Caco-2 (cell line): ENCODE measurements at regions not wholly inside any gene's neighbourhood (a gene's known extent, or its start where the extent isn't known, plus 50 kb on each side); places are given as distances from the start of the nearest gene placed in this dataset.

Experiments
- BruUV-seq: library from RNA; stranded (reverse); fragments of 400-500 nt; replicated peaks from 2 replicates; lab custom pipeline; 2021; lab: Mats Ljungman, UMichigan
- CTCF ChIA-PET: fragments of 300-600 bp; sonication (Branson Sonifier 250); formaldehyde crosslinking; loops from one replicate; lab custom pipeline; 2022; ENCODE audit warnings: antibody characterized with exemption; lab: Charles Lee
- POLR2A ChIA-PET: fragments of 300-600 bp; sonication (Branson Sonifier 250); formaldehyde crosslinking; loops from one replicate; lab custom pipeline; 2022; ENCODE audit warnings: antibody characterized with exemption; lab: Charles Lee
- DNase-seq, 2 experiments: peaks; one replicate each; pipeline versions ENCODE4 v3.0.0 to v3.0.0-alpha.2; 2020 to 2022
- H3K27me3 ChIP-seq: replicated peaks from 2 replicates; pipeline ENCODE4 v1.6.0; 2011; ENCODE audit warnings: low read length; ENCODE audit not compliant: control insufficient read depth, insufficient read depth
- H3K36me3 ChIP-seq: 2 replicates; pipeline ENCODE4 v1.5.1; 2011; ENCODE audit warnings: low read length; ENCODE audit not compliant: control insufficient read depth, insufficient read depth
- H3K4me1 ChIP-seq: fragments of 250-450 bp; sonication (Bioruptor Pico); 2 replicates; pipeline ENCODE4 v1.5.1; 2020; ENCODE audit warnings: mild to moderate bottlenecking
- H3K4me3 ChIP-seq: 2 replicates; pipeline ENCODE4 v1.5.1; 2011; ENCODE audit warnings: low read depth, mild to moderate bottlenecking, control low read depth, low read length
- H3K9me3 ChIP-seq: fragments of 250-450 bp; sonication (Bioruptor Pico); 2 replicates; pipeline ENCODE4 v1.5.1; 2020; ENCODE audit warnings: mild to moderate bottlenecking, moderate library complexity
- H3K27ac Mint-ChIP-seq: one replicate; pipeline ENCODE4 v1.8.0; 2022; ENCODE audit warnings: mixed read lengths; ENCODE audit not compliant: unreplicated experiment
- H3K27me3 Mint-ChIP-seq: one replicate; pipeline ENCODE4 v1.8.0; 2022; ENCODE audit warnings: mixed read lengths; ENCODE audit not compliant: insufficient read depth, unreplicated experiment
- H3K36me3 Mint-ChIP-seq: one replicate; pipeline ENCODE4 v1.8.0; 2022; ENCODE audit warnings: mild to moderate bottlenecking, mixed read lengths; ENCODE audit not compliant: insufficient read depth, unreplicated experiment
- H3K4me1 Mint-ChIP-seq: one replicate; pipeline ENCODE4 v1.8.0; 2022; ENCODE audit warnings: low read depth, mixed read lengths; ENCODE audit not compliant: unreplicated experiment
- H3K4me3 Mint-ChIP-seq: one replicate; pipeline ENCODE4 v1.8.0; 2022; ENCODE audit warnings: mild to moderate bottlenecking, moderate library complexity, mixed read lengths; ENCODE audit not compliant: unreplicated experiment
- H3K9me3 Mint-ChIP-seq: one replicate; pipeline ENCODE4 v1.8.0; 2022; ENCODE audit warnings: mixed read lengths; ENCODE audit not compliant: unreplicated experiment
- CTCF ChIP-seq, 2 experiments: fragments of 200-600 bp in 1 of 2; IDR thresholded peaks; 1 replicate in 1 of 2; 2 replicates in 1 of 2; pipeline versions ENCODE4 v1.5.1 to v1.8.0; 2011 to 2022; ENCODE audit warnings: antibody characterized with exemption in 1 of 2, control low read depth in 1 of 2, inconsistent platforms in 1 of 2, low read depth in 1 of 2, low read length in 1 of 2, mild to moderate bottlenecking in 1 of 2, moderate library complexity in 1 of 2; ENCODE audit not compliant: insufficient read depth in 1 of 2, severe bottlenecking in 1 of 2, unreplicated experiment in 1 of 2
- intact Hi-C: fragments of 100-400 bp; cut with micrococcal nuclease; formaldehyde crosslinking; loops from one replicate; pipeline ENCODE4 v1.10.0; 2022; ENCODE audit not compliant: unreplicated experiment

DNA sequence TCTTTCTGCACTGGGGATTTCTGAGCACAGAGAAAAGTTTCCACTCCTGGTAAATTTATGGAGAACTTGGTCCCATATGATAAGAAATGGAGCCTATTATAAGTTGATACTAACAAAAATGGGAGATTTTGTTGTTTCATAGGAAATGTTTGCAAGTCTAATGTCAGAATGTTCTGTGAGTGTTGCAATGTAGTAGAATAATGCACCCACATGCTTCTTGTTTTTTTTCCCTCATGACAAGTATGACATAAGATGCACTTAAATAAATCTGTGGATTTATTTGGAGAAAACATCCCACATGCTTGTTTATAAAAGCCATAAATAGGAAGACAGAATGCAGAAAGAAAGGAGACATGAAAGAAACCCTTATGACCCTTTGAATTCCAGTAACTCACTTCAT lies 50.8 kb upstream of the KCNJ6 start:
- POLR2A ChIA-PET, result no interaction called here
- DNase-seq, result no peak
- intact Hi-C loops, result loop anchor here (5.0 kb wide), 1 partner anchor 255 kb away; no protein-coding TSS in a partner anchor

GRCh38 chr21:37968744-37969143 lies 52.5 kb upstream of the KCNJ6 start:
- POLR2A ChIA-PET, result no interaction called here
- no peak for DNase-seq
- Histone ChIP-seq H3K27me3 (no peaks in the 10 kb centered on the region), H3K36me3 (no peaks in the 10 kb centered on the region), H3K4me3 (no peak overlapping the region), H3K4me1 (no peaks in the 10 kb centered on the region), H3K9me3 (no peaks in the 10 kb centered on the region)
- Mint-ChIP-seq H3K27ac (no peak overlapping the region), H3K4me1 (no peaks in the 10 kb centered on the region), H3K4me3 (no peak overlapping the region), H3K27me3 (peaks cover 15% of the 10 kb centered on the region), H3K36me3 (no peaks in the 10 kb centered on the region), H3K9me3 (no peaks in the 10 kb centered on the region)
- BruUV-seq, result no TSS peak
- no peak for TF ChIP-seq CTCF (IDR thresholded peaks at IDR 0.05; ENCODE audit: insufficient read depth in 1 of 2, low read depth in 1 of 2, low read length in 1 of 2, severe bottlenecking in 1 of 2, unreplicated experiment in 1 of 2)
- CTCF ChIA-PET, result no interaction called here
- intact Hi-C loops, result loop anchor here (5.0 kb wide), 1 partner anchor 256 kb away; no protein-coding TSS in a partner anchor

More for the DNA sequence above, 50.8 kb upstream of the KCNJ6 start:
- H3K9me3 ChIP-seq, result no peaks in the 10 kb centered on the region
- no TSS peak for BruUV-seq
- no peaks in the 10 kb centered on the region for H3K4me1 ChIP-seq
- no peak for TF ChIP-seq CTCF (IDR thresholded peaks at IDR 0.05; ENCODE audit: insufficient read depth in 1 of 2, low read depth in 1 of 2, low read length in 1 of 2, severe bottlenecking in 1 of 2, unreplicated experiment in 1 of 2)
- no peak overlapping the region for H3K4me3 Mint-ChIP-seq
- H3K27me3 ChIP-seq, result no peaks in the 10 kb centered on the region
- no peaks in the 10 kb centered on the region for H3K9me3 Mint-ChIP-seq
- no peak overlapping the region for H3K4me3 ChIP-seq
- CTCF ChIA-PET, result no interaction called here
- H3K27ac Mint-ChIP-seq, result no peak overlapping the region
- H3K36me3 ChIP-seq, result no peaks in the 10 kb centered on the region
- H3K36me3 Mint-ChIP-seq, result no peaks in the 10 kb centered on the region
- peaks cover 20% of the 10 kb centered on the region for H3K27me3 Mint-ChIP-seq
- no peaks in the 10 kb centered on the region for H3K4me1 Mint-ChIP-seq

DNA sequence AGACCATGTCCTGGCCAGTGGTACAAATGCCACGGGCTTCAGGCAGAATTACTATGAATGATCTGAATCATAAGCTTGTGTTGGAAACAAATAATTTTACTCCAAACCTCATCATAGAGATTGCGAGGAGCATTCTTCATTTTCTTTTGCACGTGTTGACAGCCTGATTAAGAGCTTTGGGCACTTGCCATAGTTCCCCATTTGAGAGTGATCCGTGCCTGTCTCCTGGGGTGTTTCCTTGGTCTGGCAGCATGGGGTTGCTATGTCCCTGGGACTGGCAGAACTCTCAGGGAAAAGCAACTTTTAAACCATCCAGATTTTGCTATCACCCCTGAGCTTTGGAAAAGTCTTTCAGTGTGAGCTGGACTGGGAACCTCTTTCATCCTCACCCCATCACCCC lies 54.3 kb upstream of the KCNJ6 start:
- Mint-ChIP-seq H3K36me3 (no peaks in the 10 kb centered on the region), H3K27me3 (peaks cover 11% of the 10 kb centered on the region), H3K4me3 (no peak overlapping the region), H3K27ac (no peak overlapping the region), H3K4me1 (no peaks in the 10 kb centered on the region), H3K9me3 (no peaks in the 10 kb centered on the region)
- no peaks in the 10 kb centered on the region for H3K9me3 ChIP-seq
- intact Hi-C loops, result no loop called here
- no peaks in the 10 kb centered on the region for H3K36me3 ChIP-seq
- ChIA-PET CTCF (no interaction called here), POLR2A (no interaction called here)
- no TSS peak for BruUV-seq
- H3K27me3 ChIP-seq, result no peaks in the 10 kb centered on the region
- H3K4me3 ChIP-seq, result no peak overlapping the region
- no peaks in the 10 kb centered on the region for H3K4me1 ChIP-seq
- DNase-seq, result no peak
- no peak for TF ChIP-seq CTCF (IDR thresholded peaks at IDR 0.05; ENCODE audit: insufficient read depth in 1 of 2, low read depth in 1 of 2, low read length in 1 of 2, severe bottlenecking in 1 of 2, unreplicated experiment in 1 of 2)
